A549 (cell line): ENCODE measurements at regions not wholly inside any gene's neighbourhood (a gene's known extent, or its start where the extent isn't known, plus 50 kb on each side); places are given as distances from the start of the nearest gene placed in this dataset.

Experiments used
- ATAC-seq, 2 experiments: fragments of 200-7000 bp in 1 of 2; fragments of >200 bp in 1 of 2; cut with Nextera tagmentation in 1 of 2; cut with Tn5 transposase in 1 of 2; 3 replicates each; pipeline versions ENCODE4 v1.8.0 to v1.9.1; 2018 to 2020; ENCODE audit warnings: mild to moderate bottlenecking in 1 of 2, moderate library complexity in 1 of 2
- CTCF ChIA-PET: fragments of 300-600 bp; sonication (Branson Sonifier 250); formaldehyde crosslinking; extraction: SDS; loops from one replicate; lab custom pipeline; 2021; ENCODE audit warnings: antibody characterized with exemption, inconsistent platforms; lab: Yijun Ruan, JAX
- POLR2A ChIA-PET: fragments of 350-600 bp; formaldehyde crosslinking; extraction: SDS; loops from one replicate; lab custom pipeline; 2021; ENCODE audit warnings: antibody characterized with exemption, inconsistent platforms; lab: Yijun Ruan, JAX
- DNase-seq, 2 experiments: peaks; one replicate each; pipeline versions ENCODE4 v3.0.0 to v3.0.0-alpha.2; 2011 to 2016; ENCODE audit warnings: low read depth in 1 of 2, low spot score in 1 of 2
- FAIRE-seq: peaks from 2 replicates; lab custom pipeline; 2011; peaks lifted over from hg19 to GRCh38; lab: Jason Lieb, UNC
- H3K27ac ChIP-seq, 2 experiments: fragments of >200 bp; sonication (Bioruptor Twin); formaldehyde crosslinking; 3 replicates each; pipeline ENCODE4 v1.5.1; 2016 to 2017
- H3K4me1 ChIP-seq: fragments of >200 bp; sonication (Bioruptor Twin); formaldehyde crosslinking; 3 replicates; pipeline ENCODE4 v1.6.1; 2016
- H3K4me2 ChIP-seq: fragments of >200 bp; sonication (Bioruptor Twin); formaldehyde crosslinking; 3 replicates; pipeline ENCODE4 v1.6.1; 2016
- H3K4me3 ChIP-seq: fragments of >200 bp; sonication (Bioruptor Twin); formaldehyde crosslinking; 3 replicates; pipeline ENCODE4 v1.5.1; 2016
- H3K9me3 ChIP-seq: fragments of >200 bp; sonication (Bioruptor Twin); formaldehyde crosslinking; 3 replicates; pipeline ENCODE4 v1.6.1; 2016
- CHD4 ChIP-seq: fragments of 200-600 bp; sonication (generic); IDR thresholded peaks from 2 replicates; pipeline ENCODE4 v1.6.1; 2016; ENCODE audit warnings: antibody characterized with exemption, mild to moderate bottlenecking, borderline replicate concordance
- EP300 ChIP-seq, 2 experiments: fragments of >200 bp; sonication (Bioruptor Twin); formaldehyde crosslinking; IDR thresholded peaks; 2 replicates in 1 of 2; 3 replicates in 1 of 2; pipeline ENCODE4 v1.6.1; 2016 to 2017
- FOSB ChIP-seq: fragments of 250-450 bp; sonication (Bioruptor Pico); IDR thresholded peaks from 2 replicates; pipeline ENCODE4 v1.5.0; 2020; ENCODE audit warnings: mild to moderate bottlenecking, moderate library complexity
- GATA3 ChIP-seq: IDR thresholded peaks from 2 replicates; pipeline ENCODE4 v1.6.1; 2012; ENCODE audit warnings: borderline replicate concordance
- HOXA7 ChIP-seq: fragments of 250-450 bp; sonication (Bioruptor Pico); IDR thresholded peaks from 2 replicates; pipeline ENCODE4 v1.5.0; 2020; ENCODE audit warnings: mild to moderate bottlenecking, moderate library complexity
- HOXB13 ChIP-seq: fragments of 250-450 bp; sonication (Bioruptor Pico); IDR thresholded peaks from 2 replicates; pipeline ENCODE4 v1.5.0; 2020; ENCODE audit warnings: low read depth, mild to moderate bottlenecking, moderate library complexity
- JUNB ChIP-seq: fragments of >200 bp; sonication (Bioruptor Twin); formaldehyde crosslinking; IDR thresholded peaks from 2 replicates; pipeline ENCODE4 v1.6.1; 2016
- KDM1A ChIP-seq: fragments of 200-600 bp; sonication (generic); IDR thresholded peaks from 2 replicates; pipeline ENCODE4 v1.6.1; 2016; ENCODE audit warnings: low read depth, mild to moderate bottlenecking
- MAFK ChIP-seq: fragments of 450-650 bp; IDR thresholded peaks from 2 replicates; pipeline ENCODE4 v1.6.1; 2014; ENCODE audit not compliant: partially characterized antibody
- MAZ ChIP-seq: fragments of 150-350 bp; IDR thresholded peaks from 2 replicates; pipeline ENCODE4 v1.6.1; 2014; ENCODE audit warnings: antibody characterized with exemption, low read depth, low read length, borderline replicate concordance
- MYC ChIP-seq: IDR thresholded peaks from 2 replicates; pipeline ENCODE4 v1.6.1; 2012; ENCODE audit warnings: mild to moderate bottlenecking, inconsistent platforms, low read length, improper control_type of control experiment, borderline replicate concordance
- POLR2A ChIP-seq: IDR thresholded peaks from 2 replicates; pipeline ENCODE4 v1.6.1; 2012; ENCODE audit warnings: mild to moderate bottlenecking, low read length
- RCOR1 ChIP-seq: fragments of 150-350 bp; IDR thresholded peaks from 2 replicates; pipeline ENCODE4 v1.6.1; 2014; ENCODE audit warnings: antibody characterized with exemption, low read length, low read depth
- RNF2 ChIP-seq: fragments of 200-600 bp; sonication (generic); IDR thresholded peaks from 2 replicates; pipeline ENCODE4 v1.6.1; 2016; ENCODE audit warnings: low read depth, mild to moderate bottlenecking, antibody characterized with exemption, moderate library complexity, borderline replicate concordance
- SREBF2 ChIP-seq: fragments of 450-650 bp; IDR thresholded peaks from 2 replicates; pipeline ENCODE4 v1.6.1; 2014; ENCODE audit warnings: mild to moderate bottlenecking, moderate library complexity
- TFCP2L1 ChIP-seq: fragments of 250-450 bp; sonication (Bioruptor Pico); IDR thresholded peaks from 2 replicates; pipeline ENCODE4 v1.5.0; 2021; ENCODE audit warnings: mild to moderate bottlenecking
- ZC3H11A ChIP-seq: fragments of 450-650 bp; IDR thresholded peaks from 2 replicates; pipeline ENCODE4 v1.6.1; 2014; ENCODE audit warnings: antibody characterized with exemption, mild to moderate bottlenecking
- WGBS: methylation state at CpG from one replicate; pipeline ENCODE4 v1.1.6; 2017; ENCODE audit errors: missing lambda C conversion rate; 5-methylcytosine and 5-hydroxymethylcytosine counted together
- TF ChIP-seq, protein P1 (sequence below): fragments of 200-600 bp; sonication (generic); IDR thresholded peaks from 2 replicates; pipeline ENCODE4 v1.6.1; 2016; ENCODE audit warnings: antibody characterized with exemption, mild to moderate bottlenecking, moderate library complexity
- TF ChIP-seq, protein P2 (sequence below): IDR thresholded peaks from 2 replicates; pipeline ENCODE4 v1.6.1; 2012
- TF ChIP-seq, protein P3 (sequence below): fragments of >200 bp; sonication (Bioruptor Twin); formaldehyde crosslinking; IDR thresholded peaks from 3 replicates; pipeline ENCODE4 v1.5.1; 2016

DNA sequence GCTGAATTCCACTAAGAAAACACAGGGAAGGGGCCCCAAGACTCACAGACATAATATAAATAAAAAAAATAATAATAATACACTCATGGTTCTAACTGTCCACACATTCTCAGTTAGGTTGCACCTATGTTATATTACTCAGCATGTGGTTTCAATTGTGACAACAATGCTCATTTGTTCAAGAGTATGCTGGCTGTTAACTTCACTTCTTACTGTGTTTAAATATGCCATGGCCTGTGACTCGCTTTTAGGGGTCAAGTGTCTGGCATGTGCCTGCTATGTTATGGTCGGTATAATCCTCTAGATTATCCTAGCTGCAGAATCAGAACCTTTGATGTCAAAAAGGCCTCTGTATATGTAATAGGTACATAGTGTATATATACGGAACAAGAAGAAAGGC lies 324.8 kb upstream of the INTU start:
- Histone ChIP-seq H3K4me1 (no peaks in the 10 kb centered on the region), H3K4me2 (no peak overlapping the region), H3K9me3 (no peaks in the 10 kb centered on the region), H3K4me3 (no peak overlapping the region), H3K27ac (no peak overlapping the region)
- DNase-seq: no peak
- no peak for ATAC-seq
- POLR2A ChIA-PET: no interaction called here
- no peak for FAIRE-seq
- TF ChIP-seq TFCP2L1 (CRISPR knock-in tag): no peak
- no peak for TF ChIP-seq FOSB (CRISPR knock-in tag)
- TF ChIP-seq, protein P1, sequence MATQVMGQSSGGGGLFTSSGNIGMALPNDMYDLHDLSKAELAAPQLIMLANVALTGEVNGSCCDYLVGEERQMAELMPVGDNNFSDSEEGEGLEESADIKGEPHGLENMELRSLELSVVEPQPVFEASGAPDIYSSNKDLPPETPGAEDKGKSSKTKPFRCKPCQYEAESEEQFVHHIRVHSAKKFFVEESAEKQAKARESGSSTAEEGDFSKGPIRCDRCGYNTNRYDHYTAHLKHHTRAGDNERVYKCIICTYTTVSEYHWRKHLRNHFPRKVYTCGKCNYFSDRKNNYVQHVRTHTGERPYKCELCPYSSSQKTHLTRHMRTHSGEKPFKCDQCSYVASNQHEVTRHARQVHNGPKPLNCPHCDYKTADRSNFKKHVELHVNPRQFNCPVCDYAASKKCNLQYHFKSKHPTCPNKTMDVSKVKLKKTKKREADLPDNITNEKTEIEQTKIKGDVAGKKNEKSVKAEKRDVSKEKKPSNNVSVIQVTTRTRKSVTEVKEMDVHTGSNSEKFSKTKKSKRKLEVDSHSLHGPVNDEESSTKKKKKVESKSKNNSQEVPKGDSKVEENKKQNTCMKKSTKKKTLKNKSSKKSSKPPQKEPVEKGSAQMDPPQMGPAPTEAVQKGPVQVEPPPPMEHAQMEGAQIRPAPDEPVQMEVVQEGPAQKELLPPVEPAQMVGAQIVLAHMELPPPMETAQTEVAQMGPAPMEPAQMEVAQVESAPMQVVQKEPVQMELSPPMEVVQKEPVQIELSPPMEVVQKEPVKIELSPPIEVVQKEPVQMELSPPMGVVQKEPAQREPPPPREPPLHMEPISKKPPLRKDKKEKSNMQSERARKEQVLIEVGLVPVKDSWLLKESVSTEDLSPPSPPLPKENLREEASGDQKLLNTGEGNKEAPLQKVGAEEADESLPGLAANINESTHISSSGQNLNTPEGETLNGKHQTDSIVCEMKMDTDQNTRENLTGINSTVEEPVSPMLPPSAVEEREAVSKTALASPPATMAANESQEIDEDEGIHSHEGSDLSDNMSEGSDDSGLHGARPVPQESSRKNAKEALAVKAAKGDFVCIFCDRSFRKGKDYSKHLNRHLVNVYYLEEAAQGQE: no peak
- TF ChIP-seq KDM1A: no peak
- TF ChIP-seq MYC: no peak
- TF ChIP-seq CHD4: no peak
- TF ChIP-seq, all 56 proteins: peak for 0
- WGBS: 8% methylated on average over 3 of the region's 3 CpGs
- CTCF ChIA-PET: no interaction called here

DNA sequence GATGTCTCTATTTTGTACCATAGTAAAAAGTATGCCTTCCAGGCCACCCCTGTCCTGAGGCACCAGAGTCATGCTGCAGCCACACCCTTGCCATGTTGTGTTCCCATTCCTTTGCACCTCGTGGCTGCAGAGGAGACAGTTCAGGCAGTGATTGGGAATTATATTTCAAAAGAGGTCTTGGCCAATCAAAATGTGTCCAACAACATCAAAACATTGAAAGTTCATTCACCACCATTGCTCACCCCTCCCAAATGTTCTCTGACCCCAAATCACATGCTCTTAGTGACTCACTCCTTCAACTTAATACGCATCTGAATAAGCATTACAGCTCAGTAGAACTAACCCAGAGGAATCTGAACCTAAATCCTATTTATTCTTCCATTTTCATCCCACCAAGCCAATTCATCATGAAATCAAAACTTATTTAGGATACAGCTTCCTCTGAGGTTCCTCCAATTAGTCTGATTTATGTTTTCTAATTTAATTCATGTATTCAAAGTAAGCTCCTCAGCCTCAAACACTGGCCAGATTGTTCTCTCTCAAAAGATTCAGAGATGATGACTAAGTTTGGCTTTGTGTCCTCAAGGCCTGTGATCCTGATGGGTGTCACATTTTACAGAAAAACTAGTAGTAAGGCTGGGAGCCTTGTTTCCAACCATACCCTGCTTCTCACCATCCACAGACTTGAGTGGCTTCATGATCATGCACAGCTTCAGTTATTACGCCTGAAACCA lies 323.2 kb upstream of the INTU start:
- no peak overlapping the region for H3K4me3 ChIP-seq
- H3K4me2 ChIP-seq: no peak overlapping the region
- ChIA-PET POLR2A (no interaction called here), CTCF (no interaction called here)
- no peak for ATAC-seq
- WGBS: 7% methylated on average over 3 of the region's 3 CpGs
- DNase-seq: no peak
- no peak for FAIRE-seq
- H3K4me1 ChIP-seq: no peaks in the 10 kb centered on the region
- no peak for TF ChIP-seq KDM1A
- TF ChIP-seq HOXB13 (CRISPR knock-in tag): no peak
- TF ChIP-seq, protein P2, sequence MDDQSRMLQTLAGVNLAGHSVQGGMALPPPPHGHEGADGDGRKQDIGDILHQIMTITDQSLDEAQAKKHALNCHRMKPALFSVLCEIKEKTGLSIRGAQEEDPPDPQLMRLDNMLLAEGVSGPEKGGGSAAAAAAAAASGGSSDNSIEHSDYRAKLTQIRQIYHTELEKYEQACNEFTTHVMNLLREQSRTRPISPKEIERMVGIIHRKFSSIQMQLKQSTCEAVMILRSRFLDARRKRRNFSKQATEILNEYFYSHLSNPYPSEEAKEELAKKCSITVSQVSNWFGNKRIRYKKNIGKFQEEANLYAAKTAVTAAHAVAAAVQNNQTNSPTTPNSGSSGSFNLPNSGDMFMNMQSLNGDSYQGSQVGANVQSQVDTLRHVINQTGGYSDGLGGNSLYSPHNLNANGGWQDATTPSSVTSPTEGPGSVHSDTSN: no peak
- no peak for TF ChIP-seq POLR2A
- no peak for TF ChIP-seq TFCP2L1 (CRISPR knock-in tag)
- TF ChIP-seq EP300 (IDR thresholded peaks at IDR 0.05): no peak
- no peak for TF ChIP-seq SREBF2
- TF ChIP-seq, protein P3, sequence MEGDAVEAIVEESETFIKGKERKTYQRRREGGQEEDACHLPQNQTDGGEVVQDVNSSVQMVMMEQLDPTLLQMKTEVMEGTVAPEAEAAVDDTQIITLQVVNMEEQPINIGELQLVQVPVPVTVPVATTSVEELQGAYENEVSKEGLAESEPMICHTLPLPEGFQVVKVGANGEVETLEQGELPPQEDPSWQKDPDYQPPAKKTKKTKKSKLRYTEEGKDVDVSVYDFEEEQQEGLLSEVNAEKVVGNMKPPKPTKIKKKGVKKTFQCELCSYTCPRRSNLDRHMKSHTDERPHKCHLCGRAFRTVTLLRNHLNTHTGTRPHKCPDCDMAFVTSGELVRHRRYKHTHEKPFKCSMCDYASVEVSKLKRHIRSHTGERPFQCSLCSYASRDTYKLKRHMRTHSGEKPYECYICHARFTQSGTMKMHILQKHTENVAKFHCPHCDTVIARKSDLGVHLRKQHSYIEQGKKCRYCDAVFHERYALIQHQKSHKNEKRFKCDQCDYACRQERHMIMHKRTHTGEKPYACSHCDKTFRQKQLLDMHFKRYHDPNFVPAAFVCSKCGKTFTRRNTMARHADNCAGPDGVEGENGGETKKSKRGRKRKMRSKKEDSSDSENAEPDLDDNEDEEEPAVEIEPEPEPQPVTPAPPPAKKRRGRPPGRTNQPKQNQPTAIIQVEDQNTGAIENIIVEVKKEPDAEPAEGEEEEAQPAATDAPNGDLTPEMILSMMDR: no peak
- no peak for TF ChIP-seq ZC3H11A
- TF ChIP-seq GATA3: no peak
- TF ChIP-seq MAFK: no peak
- TF ChIP-seq RNF2: no peak
- TF ChIP-seq, protein P1: no peak
- TF ChIP-seq JUNB: no peak
- no peak for TF ChIP-seq HOXA7 (CRISPR knock-in tag)
- no peak for TF ChIP-seq MAZ
- no peak for TF ChIP-seq RCOR1
- H3K27ac ChIP-seq: no peak overlapping the region
- H3K9me3 ChIP-seq: no peaks in the 10 kb centered on the region
